Breast epithelium (tissue), 3 donors: ENCODE measurements at regions not wholly inside any gene's neighbourhood (a gene's known extent, or its start where the extent isn't known, plus 50 kb on each side); places are given as distances from the start of the nearest gene placed in this dataset.

Experiments used
- CTCF ChIP-seq, 3 donors: fragments of 450-650 bp; IDR thresholded peaks; one replicate each; pipeline ENCODE4 v1.5.1; 2016 to 2017; ENCODE audit warnings: antibody characterized with exemption in 3 of 3, mild to moderate bottlenecking in 3 of 3, moderate library complexity in 3 of 3
- POLR2A ChIP-seq: fragments of 450-650 bp; IDR thresholded peaks from one replicate; pipeline ENCODE4 v1.6.1; 2016; ENCODE audit warnings: antibody characterized with exemption, mild to moderate bottlenecking, moderate library complexity
- POLR2AphosphoS5 ChIP-seq, 3 donors: sonication (generic); formaldehyde crosslinking; IDR thresholded peaks; one replicate each; pipeline ENCODE4 v1.6.1; 2017; ENCODE audit warnings: antibody characterized with exemption in 3 of 3

GRCh38 chr6:144340541-144341371 lies 55.6 kb downstream of the UTRN start:
- TF ChIP-seq POLR2AphosphoS5 (IDR thresholded peaks at IDR 0.05) (no peak), CTCF (IDR thresholded peaks at IDR 0.05) (no peak), POLR2A (no peak)
